Activated gamma-delta T cell treated with Interleukin-2 at 50 U/mL for 16 hours (primary cell): ENCODE measurements at regions not wholly inside any gene's neighbourhood (a gene's known extent, or its start where the extent isn't known, plus 50 kb on each side); places are given as distances from the start of the nearest gene placed in this dataset.
A peak's percentile ranks its signal among the peaks of the same experiment; 100 is the strongest.
"Not testable (repeated sequence)": the region's sequence is repeated elsewhere in the genome, so short reads cannot be mapped to it uniquely, and the experiment has no call there.

Experiments
- DNase-seq: peaks from one replicate; pipeline ENCODE4 v3.0.0-alpha.2; 2020

DNA sequence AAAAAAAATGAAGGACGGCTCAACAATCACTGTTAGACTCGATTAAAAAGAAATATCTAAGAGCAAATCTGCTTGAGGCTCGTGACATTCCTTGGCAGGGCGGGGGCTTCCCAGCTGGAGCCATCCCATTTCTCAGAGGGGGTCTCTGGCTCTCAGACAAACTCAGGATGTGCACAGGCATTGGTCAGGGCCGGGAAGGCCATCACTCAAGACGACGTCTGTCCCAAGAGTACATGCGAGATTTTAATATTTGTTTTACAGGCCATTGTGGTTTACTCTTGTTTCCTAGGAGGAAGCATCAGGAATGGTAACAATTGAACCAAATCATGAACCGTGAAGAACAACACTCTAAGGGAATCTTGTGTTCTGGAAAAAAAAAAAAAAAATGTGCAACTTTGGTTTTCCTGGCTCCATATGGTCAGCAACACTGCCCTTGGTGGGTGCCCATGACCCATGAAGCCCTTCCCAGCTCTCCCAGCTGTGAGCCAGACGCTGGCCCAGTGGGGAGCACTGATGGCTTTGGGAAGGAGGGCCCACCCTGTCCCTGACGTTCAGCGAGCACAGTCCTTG, 5454.6 kb upstream of the TPTE start:
- DNase-seq: not testable (repeated sequence)

DNA sequence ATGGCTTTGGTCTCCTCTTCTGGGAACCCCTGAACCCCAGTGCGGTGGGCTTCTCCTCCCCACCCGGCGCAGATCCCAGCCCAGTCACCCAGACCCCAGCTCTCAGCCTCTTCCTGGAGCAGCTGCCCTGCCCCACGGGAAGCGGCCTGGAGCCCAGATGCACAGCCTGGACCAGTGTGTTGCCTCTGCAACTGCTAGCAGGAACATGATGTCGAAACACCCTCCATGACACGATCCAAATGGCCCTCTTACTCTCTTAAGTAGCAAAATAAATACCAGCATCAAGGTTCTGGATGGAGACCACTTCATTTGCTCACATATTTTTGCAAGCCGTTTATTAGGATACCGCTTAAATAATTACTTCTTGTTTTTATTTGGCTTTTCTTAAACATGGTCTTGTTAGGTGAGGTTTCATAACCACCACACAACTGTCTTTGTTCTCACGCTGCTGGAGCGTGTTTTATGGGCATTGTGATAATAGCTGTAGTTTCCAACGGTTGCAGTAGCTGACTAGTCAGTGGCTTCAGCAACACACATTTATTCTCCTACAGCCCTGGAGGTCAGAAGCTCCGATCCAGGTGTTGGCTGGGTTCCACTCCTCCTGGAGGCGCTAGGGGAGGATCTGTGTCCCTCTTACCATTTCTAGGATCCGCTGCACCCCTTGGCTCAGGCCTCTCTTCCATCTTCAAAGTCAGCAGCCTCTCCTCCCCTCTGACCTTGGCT, 5453.9 kb upstream of the TPTE start:
- not testable (repeated sequence) for DNase-seq

DNA sequence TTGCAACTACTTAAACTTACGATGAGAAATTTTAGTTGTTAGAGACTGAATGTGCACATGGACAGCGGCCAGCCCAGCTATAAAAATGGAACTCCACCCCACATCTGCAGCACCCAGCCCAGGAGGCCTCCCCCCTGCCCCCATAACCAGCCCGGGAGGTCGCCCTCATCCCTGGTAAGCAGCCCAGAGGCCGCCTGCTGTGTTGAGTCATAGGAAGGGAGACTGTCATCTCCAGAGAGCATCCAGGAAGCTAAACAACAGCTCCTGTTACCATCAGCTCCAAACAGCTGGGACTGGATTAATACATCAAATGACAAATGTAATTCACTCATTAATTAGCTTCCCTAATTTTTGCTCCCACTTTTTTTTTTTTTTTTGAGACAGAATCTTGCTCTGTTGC, 5452.7 kb upstream of the TPTE start:
- DNase-seq: not testable (repeated sequence)

DNA sequence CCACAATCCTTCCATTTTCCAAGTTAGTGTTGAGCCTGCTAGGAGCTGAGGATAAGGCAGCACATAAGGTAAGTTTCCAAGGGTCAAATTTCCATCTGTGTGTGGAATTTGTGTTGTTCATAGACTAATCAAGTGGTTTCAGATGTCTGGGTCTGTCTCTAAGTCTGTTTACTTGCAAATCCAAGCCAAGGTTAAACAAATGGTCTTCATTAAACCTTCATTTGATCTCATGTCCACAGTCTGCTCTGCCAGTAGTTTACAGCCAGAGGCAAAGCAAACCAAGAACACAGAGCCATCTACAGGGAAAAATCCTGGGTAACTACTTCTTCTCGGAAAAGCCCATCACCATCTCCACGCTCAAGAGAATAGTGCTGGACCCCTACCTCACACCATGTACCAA, 5450.2 kb upstream of the TPTE start:
- DNase-seq: not testable (repeated sequence)

DNA sequence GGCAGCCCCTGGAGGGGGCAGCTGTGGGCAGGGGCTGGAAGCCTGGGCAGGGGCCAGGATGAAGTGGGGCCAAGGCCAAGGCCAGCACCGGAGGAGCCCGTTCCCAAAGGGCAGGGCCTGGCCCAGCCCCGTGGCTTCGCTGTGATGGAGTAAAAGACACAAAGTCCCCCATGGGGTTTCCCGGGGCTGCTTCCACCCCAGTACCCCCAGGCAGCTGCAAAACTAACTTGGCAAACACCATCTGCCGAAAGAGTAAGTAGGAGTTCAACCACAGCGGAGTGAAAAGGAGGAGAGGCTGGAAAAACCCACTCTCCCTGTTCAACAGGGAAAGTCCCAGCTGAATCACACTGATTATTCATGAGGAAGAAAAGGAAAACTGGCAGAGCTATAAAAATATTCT, 5444.5 kb upstream of the TPTE start:
- DNase-seq: not testable (repeated sequence)

DNA sequence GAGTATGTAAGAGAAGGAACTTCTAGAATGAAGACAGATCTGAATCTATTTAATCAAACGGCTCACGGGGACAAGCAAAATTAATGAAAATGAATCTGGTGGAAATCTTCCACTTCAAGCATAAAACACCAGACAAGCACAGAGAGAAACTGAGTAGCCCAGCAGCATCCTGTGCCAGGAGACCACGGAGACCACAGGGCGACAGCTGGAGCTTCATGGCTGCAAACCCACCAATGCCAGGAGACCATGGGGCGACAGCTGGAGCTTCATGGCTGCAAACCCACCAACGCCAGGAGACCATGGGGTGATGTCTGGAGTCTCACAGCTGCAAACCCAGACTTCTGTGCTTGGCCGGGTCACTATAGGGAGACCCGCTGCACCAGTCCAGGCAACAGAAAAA, 5442.0 kb upstream of the TPTE start:
- DNase-seq: not testable (repeated sequence)

DNA sequence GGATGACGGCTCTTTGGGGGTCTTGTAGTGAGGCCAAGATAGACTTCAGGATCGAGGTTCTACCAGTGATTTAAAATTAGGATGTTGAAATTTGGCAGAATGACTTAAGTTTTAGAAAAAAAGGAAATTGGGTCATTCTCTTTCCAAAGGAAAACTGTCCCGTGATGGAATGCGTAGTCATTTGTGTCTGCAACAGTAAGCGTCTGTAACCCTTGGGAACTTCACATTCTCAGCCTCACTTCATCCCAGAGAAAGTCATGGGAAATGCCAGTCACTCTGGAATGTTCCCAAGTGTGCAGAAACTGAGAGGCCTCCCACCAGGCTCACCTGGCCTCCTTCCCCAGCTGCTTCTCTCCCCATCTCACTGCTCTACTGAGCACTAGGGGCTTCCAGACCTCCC, 5441.4 kb upstream of the TPTE start:
- DNase-seq: not testable (repeated sequence)

DNA sequence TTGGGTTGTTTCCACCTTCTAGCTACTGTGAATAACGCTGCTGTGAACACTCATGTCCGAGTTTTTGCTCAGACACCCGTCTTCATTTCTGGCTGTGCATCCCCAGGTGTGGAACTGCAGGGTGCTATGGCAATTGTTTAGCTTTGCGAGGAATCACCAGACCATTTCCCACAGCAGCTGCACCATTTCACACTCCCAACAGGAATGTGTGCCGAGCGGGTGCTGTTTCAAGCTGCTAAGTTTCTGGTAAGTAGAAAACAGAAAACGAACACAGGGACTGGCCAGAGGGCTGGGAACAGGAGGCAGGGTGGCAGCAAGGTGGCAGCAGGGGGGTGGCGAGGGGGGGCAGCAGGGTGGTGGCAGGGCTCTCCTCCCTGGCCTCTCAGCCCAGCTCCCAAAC, 5437.1 kb upstream of the TPTE start:
- DNase-seq: not testable (repeated sequence)

DNA sequence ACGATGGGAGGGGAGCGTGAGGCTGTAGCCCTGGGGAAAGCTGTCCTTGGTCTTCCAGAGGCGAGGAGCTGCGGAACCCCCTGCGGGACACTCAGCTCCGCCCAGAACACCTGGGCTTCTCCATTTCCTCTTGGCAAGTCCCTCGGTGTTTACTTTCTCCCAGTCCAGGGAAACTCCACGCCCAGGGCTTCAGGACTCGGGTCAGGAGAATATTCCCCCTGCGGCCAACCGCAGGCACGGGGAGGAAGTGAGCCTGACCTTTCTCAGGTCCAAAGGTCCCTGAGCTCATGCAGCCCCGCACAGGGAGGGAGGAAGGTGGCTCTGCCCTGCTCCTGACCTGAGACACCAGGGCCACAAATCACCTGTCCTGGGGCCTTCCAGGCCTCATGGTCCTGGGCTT, 5435.9 kb upstream of the TPTE start:
- not testable (repeated sequence) for DNase-seq

DNA sequence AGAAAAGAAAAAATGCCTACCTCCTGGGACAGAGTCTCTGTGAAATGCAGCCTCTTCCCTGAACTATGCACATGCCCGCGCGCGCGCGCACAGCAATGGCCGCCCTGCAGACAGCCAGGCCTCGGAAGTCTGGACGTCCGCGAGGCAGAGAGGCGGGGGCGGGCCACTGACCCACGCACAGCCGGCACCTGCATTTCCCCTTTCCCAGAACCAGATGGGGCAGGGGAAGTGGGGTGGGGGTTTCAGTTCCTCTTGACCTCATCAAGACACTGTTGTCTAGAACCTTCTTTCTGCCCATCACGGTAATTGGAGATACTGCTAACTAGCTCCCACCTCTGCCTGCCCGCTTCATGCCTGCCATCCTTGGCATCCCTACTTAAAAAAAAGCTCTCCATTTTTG, 5435.0 kb upstream of the TPTE start:
- DNase-seq: not testable (repeated sequence)

DNA sequence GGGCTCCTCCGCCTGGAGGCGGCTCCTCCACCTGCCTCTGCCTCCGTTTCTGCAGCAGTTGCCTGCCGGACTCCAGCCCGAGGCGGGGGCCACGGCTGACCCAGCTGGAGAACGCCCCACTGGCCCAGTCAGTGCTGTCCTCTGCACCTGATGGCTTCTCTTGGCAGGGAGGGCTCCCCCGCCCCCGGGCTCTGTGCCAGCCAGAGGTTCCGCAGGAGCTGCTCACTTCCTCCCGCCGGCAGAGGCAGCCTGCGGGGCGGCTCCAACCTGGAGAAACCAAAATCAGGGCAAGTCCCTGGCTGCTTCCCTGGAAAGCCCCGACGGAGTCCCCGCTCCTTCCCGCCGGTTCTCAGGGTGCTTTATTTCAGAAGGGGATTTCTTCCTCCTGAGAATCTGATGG, 5432.6 kb upstream of the TPTE start:
- DNase-seq: not testable (repeated sequence)

DNA sequence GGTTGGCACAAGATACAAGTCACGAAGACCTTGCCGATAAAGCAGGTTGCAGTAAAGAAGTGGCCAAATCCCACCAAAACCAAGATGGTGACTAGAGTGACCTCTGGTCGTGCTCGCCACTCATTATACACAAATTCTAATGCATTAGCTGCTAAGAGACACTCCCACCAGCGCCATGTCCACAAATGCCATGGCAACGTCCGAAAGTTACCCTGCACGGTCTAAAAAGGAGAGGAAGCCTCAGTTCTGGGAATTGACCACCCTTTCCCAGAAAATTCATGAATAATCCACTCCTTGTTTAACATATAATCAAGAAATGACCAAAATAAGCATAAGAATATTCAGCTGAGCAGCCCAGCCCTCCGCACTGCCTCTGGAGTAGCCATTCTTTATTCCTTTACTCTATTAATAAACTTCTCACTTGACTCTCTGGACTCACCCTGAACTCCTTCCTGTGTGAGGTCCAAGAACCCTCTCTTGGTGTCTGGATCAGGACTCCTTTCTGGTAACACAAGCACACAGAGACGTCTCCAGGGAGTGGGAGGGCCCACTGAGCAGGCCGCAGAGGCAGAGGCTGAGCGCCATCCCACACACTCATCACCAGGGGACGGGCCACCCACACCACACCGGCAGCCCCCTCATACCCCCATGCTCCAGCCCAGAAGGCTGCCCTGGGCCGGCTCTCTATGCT, 5431.8 kb upstream of the TPTE start:
- DNase-seq: not testable (repeated sequence)

DNA sequence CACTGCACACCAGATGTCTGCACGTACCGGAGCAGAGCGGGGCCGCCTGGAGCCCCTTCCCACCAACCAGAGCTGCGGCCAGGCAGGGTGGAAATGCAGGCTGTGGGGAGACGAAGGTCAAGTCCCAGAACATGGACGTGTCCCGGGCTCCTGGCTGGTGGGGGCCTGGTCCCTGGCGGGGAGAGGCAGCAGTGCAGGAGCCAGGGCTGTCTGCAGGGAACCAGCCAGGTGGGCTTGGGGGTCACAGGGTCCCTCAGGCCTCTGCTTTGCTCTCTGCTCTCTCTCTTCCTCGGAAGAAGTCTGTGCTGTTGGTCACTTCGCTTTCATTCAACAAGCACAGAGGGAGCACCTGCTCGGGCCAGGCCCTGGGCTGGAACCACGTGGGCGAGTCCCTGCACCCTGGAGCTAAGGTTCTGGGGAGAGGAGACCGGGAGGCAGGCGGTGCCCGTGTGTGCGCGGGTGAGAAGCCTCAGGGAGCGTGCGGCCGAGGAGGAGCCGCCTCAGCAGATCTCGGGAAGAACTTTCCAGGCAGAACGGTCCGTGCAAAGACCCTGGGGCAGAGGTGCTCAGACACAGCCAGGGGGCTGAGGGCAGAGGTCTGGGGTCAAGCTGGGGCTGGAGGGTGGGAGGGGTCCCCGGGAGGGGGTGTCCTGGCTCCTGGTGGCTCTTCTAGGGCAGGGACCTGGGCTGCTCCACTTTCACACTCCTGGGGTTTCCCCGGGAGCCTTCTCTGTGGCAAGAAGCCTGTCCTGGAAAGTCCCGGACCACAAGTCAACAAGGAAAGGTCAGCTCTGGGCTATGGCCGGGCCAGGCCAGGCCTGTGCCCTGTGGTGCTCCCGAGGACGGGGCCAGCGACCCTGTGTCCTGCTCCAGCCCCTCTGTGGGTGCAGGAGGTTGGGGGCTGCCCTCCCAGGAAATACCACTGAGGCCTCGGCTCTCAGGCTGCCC, 5431.0 kb upstream of the TPTE start:
- not testable (repeated sequence) for DNase-seq

DNA sequence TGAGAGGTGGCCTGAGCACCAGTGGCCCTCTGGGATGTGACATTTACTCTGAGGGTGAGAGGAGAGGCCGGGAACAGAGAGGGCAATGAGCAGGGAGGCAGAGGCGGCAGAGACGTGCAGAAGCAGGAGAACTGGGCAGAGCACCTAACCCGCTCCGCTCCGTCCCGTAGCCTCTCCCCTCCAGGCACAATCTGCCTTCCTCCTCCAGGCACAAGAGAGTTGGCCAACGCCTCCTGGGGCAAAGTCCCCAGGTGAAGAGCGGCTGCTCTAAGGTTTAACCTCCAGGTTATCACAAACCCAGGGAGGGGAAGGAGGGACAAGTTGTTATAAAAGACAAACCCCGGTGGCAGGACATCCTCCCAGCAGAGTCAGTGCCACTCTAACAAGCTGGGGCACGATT, 5430.1 kb upstream of the TPTE start:
- not testable (repeated sequence) for DNase-seq

DNA sequence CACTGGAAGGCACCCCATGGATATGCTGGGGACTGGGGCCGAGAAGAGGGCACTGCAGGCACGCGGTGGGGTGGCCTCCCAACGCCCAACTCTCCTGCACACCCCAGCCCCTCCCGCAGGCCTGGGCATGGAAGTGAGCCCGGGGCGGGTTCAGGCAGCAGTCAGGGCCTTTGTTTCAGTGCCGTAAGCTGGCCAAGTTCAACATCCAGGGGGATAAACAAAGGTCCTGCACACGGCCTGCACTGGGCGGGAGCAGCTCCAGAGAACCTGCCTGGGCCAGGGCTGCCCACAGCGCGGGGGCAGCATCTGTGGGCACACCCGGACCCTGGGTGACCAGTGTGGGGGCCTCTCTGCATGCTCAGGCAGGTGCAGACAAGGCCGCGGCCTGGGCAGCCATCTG, 5425.8 kb upstream of the TPTE start:
- DNase-seq: not testable (repeated sequence)

DNA sequence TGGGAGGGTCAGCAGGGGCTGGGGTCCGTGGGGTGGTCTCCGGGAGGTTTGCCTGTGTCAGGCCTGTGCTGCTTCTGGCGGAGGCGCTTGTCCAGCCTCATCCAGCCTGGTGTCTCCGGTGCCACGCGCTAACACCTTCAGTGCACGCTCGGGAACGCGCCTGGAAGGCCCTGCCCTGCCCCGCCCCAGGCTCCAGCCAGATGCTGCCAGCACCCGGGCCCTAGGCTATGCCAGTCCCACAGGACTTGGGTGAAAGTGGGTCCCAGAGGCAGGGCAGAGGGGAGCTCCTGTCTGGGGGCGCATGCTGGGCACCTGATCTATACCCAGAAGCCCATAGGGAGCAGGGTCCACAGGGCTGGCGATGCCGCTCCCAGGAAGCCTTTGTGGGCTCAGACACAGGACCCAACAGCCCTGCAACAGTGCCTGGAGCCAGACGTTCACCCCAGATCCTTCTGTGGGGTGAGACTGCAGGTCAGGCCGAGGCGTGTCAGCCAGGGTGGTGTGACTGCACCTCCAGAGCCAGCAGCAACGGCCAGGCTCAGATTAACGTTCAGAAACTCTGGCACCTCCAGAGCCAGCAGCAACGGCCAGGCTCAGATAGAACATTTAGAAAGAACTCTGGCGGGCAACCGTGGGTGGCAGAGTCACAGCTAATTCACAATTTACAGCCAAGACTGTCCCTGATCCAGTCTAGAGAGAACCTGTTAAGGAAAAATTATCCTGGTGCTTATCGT, 5423.2 kb upstream of the TPTE start:
- DNase-seq: not testable (repeated sequence)

DNA sequence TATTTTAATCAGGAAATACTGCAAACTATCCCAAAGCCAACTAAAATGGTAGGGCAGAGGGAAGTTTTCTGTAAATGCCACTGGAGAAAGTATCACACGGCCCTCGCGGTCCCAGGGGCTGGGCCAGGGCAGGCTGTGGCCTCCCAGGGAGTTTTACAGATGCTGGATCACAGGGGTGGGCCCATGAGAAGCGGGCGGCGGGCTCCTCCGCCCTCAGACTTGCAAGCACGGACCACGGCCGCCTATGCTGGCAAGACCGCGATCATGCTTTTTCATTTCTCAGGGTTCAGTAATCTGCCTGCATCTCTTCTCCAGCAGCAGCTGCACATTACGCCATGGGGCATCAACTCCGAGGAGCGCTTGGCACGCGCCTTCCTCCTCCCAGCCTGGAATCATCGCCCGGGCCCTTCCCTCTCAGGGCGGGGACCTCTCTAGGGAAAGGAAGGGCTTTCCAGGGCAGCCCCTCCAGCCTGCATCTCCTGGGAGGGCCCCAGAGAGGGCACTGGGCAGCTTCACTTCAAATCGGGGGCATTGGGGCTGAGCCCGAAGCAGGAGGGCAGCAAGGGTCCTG, 5420.7 kb upstream of the TPTE start:
- not testable (repeated sequence) for DNase-seq

DNA sequence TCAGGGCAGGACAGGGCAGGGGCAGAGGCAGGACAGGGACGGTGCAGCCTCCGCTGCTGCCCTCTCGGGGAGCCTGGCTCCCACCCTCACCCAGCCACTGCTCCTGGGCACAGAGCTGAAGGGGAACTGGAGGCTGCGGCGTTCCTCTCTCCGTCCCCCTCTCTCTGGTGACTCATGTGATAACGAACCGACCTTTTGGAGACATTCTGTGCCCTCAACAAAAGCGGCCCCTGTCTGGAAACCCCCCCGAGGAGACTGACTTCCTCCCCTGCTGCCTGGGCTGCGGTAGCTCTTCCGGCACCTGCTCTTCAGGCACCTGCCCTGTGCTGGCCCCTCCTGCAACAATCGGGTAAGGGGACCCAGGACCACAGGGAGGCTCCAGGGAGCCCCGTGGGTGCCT, 5419.6 kb upstream of the TPTE start:
- peak; percentile 82 for DNase-seq

DNA sequence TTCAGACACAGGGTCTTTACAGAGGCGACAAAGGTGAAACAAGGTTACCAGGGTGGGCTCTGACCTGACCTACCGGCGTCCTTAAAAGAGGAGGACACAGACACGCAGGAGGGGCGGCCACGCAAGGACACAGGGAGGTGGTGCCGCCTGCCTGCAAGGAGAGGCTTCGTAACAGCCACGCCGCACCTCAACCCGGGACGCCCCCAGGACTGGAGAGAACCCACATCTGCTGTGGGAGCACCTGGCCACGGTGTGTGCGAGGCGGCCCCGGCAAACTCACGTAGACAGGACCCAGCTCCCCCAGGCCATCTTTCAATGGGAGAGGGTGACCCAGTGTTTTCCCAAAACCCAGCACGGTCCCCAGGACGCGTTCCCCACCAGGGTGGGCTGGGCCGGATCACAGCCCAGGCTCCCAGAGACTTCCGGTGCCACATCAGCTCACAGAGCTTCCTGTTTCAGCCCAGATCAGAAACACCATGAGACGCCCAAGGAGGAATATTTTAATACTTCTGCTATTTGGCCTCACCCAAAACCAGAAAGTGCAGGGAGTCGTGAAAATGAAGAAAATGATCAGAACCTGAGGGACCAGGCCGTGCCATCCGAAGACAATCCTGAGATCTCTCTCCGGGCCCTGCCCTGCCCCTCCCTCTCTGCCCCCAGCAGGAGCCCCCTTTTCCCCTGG, 5417.4 kb upstream of the TPTE start:
- not testable (repeated sequence) for DNase-seq

DNA sequence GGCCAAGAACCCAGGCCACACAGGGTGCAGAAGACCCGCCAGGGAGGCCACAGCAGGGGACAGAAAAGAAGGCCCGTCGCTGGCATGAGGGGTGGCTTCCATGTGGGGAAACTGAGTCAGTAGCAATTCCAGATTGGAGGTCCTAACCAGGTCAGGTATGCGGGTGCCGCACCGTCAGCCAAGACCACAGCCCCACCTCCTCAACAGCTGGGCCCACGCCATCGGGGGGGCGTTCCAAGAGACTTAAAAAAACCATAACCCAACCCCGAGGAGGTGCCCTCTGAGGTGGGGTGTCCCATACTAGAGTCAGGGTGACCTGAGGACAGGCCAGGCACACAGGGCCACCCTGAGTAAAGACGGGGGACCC, 5416.8 kb upstream of the TPTE start:
- not testable (repeated sequence) for DNase-seq
